ENCODE measurements at regions not wholly inside any gene's neighbourhood (a gene's known extent, or its start where the extent isn't known, plus 50 kb on each side); places are given as distances from the start of the nearest gene placed in this dataset.
"Not testable (repeated sequence)": the region's sequence is repeated elsewhere in the genome, so short reads cannot be mapped to it uniquely, and the experiment has no call there.

DNA sequence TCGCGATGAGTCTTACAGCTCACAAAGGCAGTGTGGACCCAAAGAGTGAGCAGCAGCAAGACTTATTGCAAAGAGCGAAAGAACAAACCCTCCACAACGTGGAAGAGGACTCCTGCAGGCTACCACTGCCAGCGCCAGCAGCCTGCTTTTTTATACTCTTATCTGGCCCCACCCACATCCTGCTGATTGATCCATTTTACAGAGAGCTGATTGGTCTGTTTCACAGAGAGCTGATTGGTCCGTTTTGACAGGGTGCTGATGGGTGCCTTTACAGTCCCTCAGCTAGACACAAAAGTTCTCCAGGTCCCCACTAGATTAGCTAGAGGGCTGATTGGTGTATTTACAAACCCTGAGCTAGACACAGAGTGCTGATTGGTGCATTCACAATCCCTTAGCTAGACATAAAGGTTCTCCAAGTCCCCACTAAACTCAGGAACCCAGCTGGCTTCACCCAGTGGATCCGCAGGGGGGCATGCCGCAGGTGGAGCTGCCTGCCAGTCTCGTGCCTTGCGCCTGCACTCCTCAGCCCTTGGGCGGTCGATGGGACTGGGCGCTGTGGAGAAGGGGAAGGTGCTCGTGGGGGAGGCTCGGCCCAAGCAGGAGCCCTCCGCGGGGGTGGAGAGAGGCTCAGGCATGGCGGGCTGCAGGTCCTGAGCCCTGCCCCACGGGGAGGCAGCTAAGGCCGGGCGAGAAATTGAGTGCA lies 75.7 kb downstream of the QDPR start:
- not testable (repeated sequence) for DNase-seq (ENCODE audit: low read depth in 2 of 2, low spot score in 1 of 2)

GRCh38 chr4:17433827-17434226 lies 78.1 kb downstream of the QDPR start:
- DNase-seq (ENCODE audit: low read depth in 2 of 2, low spot score in 1 of 2) = no peak

DNA sequence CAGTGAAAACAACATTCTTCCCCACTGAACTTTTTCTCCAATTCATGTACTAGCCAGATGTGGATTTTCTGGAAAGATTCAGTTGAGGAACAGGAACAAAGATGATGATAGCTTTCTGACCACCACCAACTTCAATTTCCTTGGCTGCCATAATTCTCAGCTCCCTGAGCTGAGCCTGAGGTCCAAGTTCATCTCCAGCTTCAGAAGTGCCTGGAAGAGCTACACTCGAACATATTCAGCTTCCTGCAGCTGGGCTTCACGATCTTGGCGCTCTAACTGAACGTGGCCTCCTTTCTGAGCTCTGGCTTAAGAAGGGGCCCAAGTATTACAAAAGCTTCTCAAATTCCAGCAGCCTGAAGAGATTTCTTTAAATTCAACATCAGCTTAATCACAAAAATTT lies 83.9 kb downstream of the QDPR start:
- DNase-seq (ENCODE audit: low read depth in 2 of 2, low spot score in 1 of 2) = no peak

DNA sequence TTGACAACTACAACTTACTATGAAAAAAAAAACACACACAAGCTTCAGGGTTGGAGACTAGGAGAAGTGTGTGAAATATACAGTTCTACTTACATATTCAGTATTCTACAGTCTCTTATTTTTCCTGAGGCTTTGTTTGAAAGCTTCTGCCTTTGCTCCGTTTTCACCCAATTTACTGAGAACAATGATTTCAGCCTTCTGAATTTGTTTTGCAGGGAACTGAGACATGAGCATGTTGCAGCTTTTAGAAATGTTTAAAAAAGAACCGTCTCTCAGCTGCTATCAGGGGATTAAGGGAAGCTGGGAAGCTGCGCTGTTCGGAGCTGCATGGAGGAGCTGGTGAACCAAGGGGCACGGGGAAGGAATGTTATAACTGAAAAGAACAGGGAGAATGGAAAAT lies 85.7 kb downstream of the QDPR start:
- no peak for DNase-seq (ENCODE audit: low read depth in 2 of 2, low spot score in 1 of 2)

- no peak for DNase-seq (ENCODE audit: low read depth in 2 of 2, low spot score in 1 of 2)
Measured at GRCh38 chr4:17418010-17418409, 93.9 kb downstream of the QDPR start.

DNA sequence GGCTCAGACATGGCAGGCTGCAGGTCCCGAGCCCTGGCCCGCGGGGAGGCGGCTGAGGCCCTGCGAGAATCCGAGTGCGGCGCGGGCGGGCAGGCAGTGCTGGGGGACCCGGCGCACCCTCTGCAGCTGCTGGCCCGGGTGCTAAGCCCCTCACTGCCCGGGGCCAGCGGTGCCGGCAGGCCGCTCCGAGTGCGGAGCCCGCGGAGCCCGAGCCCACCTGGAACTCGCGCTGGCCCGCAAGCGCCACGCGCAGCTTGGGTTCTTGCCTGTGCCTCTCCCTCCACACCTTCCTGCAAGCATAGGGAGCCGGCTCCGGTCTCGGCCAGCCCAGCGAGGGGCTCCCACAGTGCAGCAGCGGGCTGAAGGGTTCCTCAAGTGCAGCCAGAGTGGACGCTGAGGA lies 97.5 kb downstream of the QDPR start:
- no peak for DNase-seq (ENCODE audit: low read depth in 2 of 2, low spot score in 1 of 2)

DNA sequence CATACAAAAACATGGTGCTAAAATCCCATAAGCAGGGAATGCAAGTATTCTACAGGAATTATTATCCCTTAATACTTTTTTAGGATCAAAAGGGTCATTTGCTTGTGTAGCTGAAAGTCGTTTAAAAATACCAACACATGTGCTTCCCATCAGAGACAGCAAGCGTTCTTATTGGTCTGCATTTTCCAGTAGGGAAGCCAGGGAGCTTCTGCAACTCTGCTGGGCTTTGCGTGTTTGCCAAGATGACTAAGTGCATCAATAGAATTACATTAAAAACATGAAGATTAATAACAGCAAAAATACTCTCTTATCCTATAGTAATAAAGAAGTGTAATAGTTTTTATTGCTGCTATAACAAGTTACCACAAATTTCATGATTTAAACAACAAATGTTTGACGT lies 111.2 kb downstream of the QDPR start:
- no peak for DNase-seq (ENCODE audit: low read depth in 2 of 2, low spot score in 1 of 2)

GRCh38 chr4:17398805-17399204 lies 113.1 kb downstream of the QDPR start:
- DNase-seq (ENCODE audit: low read depth in 2 of 2, low spot score in 1 of 2) = no peak

DNA sequence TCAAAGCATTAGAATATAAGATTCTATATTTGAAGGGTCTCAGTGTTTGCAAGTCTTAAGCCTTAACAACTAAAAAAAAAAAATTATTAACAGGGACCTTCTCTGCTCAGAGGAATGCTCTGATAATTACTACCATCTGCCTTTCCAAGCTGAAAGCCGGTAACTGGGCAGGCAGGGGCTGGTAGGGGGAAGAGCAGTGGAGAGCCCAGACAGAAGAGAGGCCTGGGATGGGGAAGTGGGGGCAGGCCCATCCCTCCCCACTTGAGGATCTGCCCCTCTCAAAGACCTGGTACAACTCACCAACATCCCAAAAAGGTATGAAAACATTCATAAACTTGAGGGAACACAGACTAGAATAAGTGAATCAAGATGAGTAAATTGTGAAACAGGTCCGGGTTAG lies 113.9 kb downstream of the QDPR start:
- DNase-seq (ENCODE audit: low read depth in 2 of 2, low spot score in 1 of 2) = no peak

DNA sequence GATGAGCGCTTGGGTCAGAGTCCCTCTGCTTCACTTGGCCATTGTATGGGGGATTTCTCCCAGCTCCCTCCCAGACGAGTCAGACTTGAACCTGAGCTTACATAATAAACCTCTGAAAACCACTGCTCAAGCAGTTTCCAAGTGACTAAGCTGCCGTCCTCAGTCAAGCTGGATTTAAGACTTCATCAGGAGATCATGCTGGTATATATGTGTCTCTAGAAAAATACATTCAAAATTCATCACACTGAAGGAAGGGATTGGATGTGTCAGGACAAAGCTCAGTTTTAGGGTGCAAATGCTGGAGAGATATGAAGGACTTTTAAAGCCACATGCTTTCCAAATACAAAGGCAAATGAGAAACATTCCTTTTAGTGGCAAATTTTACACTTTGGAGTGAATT lies 114.3 kb downstream of the QDPR start:
- DNase-seq (ENCODE audit: low read depth in 2 of 2, low spot score in 1 of 2) = no peak

GRCh38 chr4:17385403-17385802 lies 126.5 kb downstream of the QDPR start:
- no peak for DNase-seq (ENCODE audit: low read depth in 2 of 2, low spot score in 1 of 2)

GRCh38 chr4:17380347-17380746 lies 131.5 kb downstream of the QDPR start:
- no peak for DNase-seq (ENCODE audit: low read depth in 2 of 2, low spot score in 1 of 2)

- no peak for DNase-seq (ENCODE audit: low read depth in 2 of 2, low spot score in 1 of 2)
Measured at GRCh38 chr4:17376205-17376604, 135.7 kb downstream of the QDPR start.

DNA sequence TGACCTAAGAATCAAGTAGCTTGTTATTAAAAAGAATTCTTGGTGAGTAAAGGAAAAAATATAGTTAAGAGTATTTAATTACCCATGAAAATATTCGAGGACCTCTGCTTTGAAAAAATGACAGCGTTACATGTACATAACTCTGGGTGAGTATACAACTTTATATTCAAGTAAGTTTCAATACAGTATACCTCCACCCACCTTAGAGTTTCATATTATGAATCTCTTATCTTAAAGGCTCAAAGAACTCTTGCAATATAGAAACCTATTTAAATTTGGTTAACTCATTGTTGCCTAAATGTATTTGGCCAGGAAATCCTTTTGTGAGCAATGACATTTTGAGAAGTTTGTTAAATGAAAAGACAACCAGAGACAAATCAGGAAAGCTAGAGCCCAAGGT lies 138.2 kb downstream of the QDPR start:
- no peak for DNase-seq (ENCODE audit: low read depth in 2 of 2, low spot score in 1 of 2)

GRCh38 chr4:17370818-17371217 lies 141.1 kb downstream of the QDPR start:
- no peak for DNase-seq (ENCODE audit: low read depth in 2 of 2, low spot score in 1 of 2)

DNA sequence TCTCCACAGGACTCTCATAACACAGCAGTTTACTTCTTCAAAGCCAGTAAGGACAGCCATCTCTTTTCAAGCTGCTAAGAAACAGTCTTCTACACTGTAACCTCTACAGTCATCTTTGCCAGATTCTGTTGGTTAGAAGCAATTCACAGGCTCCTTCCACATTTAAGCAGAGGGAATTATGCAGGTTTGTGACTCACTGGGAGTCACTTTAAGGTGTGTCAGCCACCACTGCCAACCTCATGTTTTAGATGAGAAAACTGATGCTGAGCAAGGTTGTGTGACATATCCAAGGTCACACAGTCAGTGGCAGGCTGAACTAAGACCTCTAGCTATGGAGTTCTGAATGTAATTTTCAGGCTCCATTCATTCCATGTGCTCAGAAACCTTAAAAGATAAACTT lies 143.5 kb downstream of the QDPR start:
- no peak for DNase-seq (ENCODE audit: low read depth in 2 of 2, low spot score in 1 of 2)

DNA sequence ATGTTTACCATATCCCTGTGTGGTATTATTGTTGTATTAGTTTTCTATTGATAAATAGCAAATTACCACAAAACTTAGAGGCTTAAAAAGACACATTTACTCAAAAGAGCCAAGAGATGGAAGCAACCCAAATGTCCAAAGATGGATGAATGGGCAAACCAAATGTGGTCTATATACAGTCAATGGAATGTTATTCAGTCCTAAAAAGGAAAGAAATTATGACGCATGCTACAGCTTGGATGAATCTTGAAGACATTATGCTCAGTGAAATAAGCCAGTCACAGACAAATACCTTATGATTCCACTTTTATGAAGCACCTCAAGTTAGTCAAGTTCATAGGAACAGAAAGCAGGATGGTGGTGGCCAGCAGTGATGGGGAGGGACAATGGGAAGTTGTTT lies 144.7 kb downstream of the QDPR start:
- DNase-seq (ENCODE audit: low read depth in 2 of 2, low spot score in 1 of 2) = no peak

DNA sequence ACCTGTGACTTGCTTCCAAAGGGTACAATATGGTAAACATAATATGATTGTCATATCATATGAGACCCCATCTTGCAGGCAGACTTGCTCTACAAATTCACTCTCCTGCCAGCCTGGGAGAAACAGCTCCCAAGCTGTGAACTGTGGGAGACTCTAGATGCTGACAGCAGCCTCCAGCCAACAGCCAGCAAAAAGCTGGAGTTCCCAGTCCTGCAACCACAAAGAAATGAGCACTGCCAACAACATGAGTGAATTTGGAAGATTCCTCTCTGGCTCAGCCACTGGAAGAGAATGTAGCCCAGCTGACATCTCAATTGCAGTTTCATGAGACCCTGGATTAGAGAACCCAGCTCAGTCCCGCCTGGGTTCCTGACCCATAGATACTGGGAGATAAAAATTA lies 145.4 kb downstream of the QDPR start:
- no peak for DNase-seq (ENCODE audit: low read depth in 2 of 2, low spot score in 1 of 2)

- no peak for DNase-seq (ENCODE audit: low read depth in 2 of 2, low spot score in 1 of 2)
Measured at GRCh38 chr4:17362430-17362829, 149.5 kb downstream of the QDPR start.

- no peak for DNase-seq (ENCODE audit: low read depth in 2 of 2, low spot score in 1 of 2)
Measured at GRCh38 chr4:17358241-17358640, 153.6 kb downstream of the QDPR start.

GRCh38 chr4:17356926-17357325 lies 155.0 kb downstream of the QDPR start:
- no peak for DNase-seq (ENCODE audit: low read depth in 2 of 2, low spot score in 1 of 2)

- no peak for DNase-seq (ENCODE audit: low read depth in 2 of 2, low spot score in 1 of 2)
Measured at GRCh38 chr4:17352357-17352756, 159.5 kb downstream of the QDPR start.

GRCh38 chr4:17347445-17347844 lies 164.4 kb downstream of the QDPR start:
- no peak for DNase-seq (ENCODE audit: low read depth in 2 of 2, low spot score in 1 of 2)

DNA sequence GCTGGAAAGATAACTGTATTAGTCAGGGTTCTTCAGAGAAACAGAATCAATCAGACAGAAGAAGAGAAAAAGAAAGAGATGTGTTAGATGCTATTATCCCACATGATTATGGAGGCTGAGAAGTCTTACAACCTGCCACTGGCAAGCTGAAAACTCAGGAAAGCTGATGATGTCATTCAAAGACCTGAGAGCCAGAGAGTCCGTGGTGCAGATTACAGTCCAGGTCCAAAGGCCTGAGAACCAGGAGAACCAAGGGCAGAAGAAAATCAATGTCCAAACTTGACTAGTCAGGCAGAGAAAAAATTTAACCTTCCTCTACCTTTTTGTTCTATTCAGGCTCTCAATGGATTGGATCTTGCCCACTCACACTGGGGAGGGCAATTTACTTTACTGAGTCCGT lies 172.5 kb downstream of the QDPR start:
- no peak for DNase-seq (ENCODE audit: low read depth in 2 of 2, low spot score in 1 of 2)

All from stimulated activated CD8-positive, alpha-beta memory T cell treated with anti-CD3 and anti-CD28 coated beads, Interleukin-4, amount 100 ng/mL, for 1 hour (primary cell).